ENCODE measurements at regions not wholly inside any gene's neighbourhood (a gene's known extent, or its start where the extent isn't known, plus 50 kb on each side); places are given as distances from the start of the nearest gene placed in this dataset.
"Not testable (repeated sequence)": the region's sequence is repeated elsewhere in the genome, so short reads cannot be mapped to it uniquely, and the experiment has no call there.

DNA sequence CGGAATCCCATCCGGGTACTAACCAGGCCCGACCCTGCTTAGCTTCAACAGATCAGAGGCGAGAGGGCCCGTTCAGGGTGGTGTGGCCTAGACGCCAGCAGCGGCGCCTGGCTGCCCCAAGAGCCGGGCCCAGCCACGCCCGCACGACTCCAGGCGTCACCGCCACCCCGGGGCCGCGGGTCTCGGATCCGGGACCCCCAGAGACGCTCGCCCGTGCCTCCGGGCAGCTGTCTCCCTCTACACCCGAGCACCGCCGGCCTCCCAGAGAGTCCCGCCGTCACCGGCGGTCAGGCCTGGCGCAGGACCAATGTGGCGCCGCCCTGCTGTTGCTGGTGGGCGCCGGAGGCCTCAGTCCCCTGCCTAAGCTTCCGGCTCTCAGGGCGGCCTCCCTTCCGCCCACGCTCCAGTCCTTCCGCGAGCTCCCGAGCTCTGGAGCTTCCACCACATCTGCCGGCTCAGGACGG, 441.2 kb upstream of the DEFB115 start:
- no peaks in the 10 kb centered on the region for H3K4me1 ChIP-seq
- no peak overlapping the region for H3K4me3 ChIP-seq
- no peaks in the 10 kb centered on the region for H3K27me3 ChIP-seq
- H3K9ac ChIP-seq (ENCODE audit: low read depth in 2 of 2, low read length in 2 of 2), result no peak overlapping the region
- intact Hi-C loops (cut with DNase I), result no loop called here
- H3K9me3 ChIP-seq, result no peaks in the 10 kb centered on the region
- peak; percentile 22 for DNase-seq
- H3K36me3 ChIP-seq, result no peaks in the 10 kb centered on the region
- TF ChIP-seq, protein P1, sequence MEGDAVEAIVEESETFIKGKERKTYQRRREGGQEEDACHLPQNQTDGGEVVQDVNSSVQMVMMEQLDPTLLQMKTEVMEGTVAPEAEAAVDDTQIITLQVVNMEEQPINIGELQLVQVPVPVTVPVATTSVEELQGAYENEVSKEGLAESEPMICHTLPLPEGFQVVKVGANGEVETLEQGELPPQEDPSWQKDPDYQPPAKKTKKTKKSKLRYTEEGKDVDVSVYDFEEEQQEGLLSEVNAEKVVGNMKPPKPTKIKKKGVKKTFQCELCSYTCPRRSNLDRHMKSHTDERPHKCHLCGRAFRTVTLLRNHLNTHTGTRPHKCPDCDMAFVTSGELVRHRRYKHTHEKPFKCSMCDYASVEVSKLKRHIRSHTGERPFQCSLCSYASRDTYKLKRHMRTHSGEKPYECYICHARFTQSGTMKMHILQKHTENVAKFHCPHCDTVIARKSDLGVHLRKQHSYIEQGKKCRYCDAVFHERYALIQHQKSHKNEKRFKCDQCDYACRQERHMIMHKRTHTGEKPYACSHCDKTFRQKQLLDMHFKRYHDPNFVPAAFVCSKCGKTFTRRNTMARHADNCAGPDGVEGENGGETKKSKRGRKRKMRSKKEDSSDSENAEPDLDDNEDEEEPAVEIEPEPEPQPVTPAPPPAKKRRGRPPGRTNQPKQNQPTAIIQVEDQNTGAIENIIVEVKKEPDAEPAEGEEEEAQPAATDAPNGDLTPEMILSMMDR (IDR thresholded peaks at IDR 0.05), result no peak
- H3K27ac ChIP-seq, result no peak overlapping the region

DNA sequence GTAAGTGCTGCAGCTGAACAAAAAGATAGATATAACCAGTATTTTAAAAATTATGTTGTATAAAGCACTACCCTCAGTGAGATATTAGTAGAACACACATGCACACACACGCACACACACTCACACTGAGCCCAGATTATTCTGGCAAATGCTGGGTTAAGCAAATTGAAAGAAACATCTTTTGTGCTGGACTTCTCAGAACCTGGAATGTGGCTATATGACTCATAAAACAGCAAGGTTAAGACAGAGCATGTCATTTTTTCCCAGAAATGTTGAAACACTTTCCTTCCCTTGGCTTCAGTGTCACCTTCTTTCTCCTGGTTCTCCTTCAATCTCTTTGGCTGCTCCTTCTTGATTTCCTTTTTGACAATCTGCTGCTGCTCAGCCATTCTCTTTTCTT, 435.8 kb upstream of the DEFB115 start:
- H3K4me1 ChIP-seq; H3K9me3 ChIP-seq; H3K27me3 ChIP-seq; DNase-seq; H3K36me3 ChIP-seq; H3K27ac ChIP-seq; H3K9ac ChIP-seq (ENCODE audit: low read depth in 2 of 2, low read length in 2 of 2); H3K4me3 ChIP-seq; intact Hi-C loops (cut with DNase I): not testable (repeated sequence)

DNA sequence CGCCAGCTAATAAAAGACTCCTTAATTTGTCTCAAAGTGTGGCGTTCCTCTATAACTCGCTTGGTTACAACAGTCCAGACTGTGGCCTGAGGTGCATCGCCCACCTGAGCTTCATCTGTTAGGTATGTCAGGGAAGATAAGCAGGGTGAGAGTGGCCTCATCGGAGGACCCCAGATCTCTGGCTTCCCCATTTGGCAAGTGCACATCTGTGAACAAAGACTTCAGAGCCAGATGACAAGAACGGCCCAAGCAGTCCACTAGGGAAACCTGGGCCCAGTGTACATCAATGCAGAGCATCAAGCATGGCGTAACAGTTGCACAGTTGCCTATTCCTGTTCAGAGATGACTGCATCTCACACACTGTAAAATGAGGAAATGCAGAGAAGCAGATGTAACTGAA, 432.8 kb upstream of the DEFB115 start:
- intact Hi-C loops (cut with DNase I); DNase-seq; H3K4me3 ChIP-seq; H3K27me3 ChIP-seq; H3K4me1 ChIP-seq; H3K36me3 ChIP-seq; H3K9ac ChIP-seq (ENCODE audit: low read depth in 2 of 2, low read length in 2 of 2); H3K9me3 ChIP-seq; H3K27ac ChIP-seq: not testable (repeated sequence)

DNA sequence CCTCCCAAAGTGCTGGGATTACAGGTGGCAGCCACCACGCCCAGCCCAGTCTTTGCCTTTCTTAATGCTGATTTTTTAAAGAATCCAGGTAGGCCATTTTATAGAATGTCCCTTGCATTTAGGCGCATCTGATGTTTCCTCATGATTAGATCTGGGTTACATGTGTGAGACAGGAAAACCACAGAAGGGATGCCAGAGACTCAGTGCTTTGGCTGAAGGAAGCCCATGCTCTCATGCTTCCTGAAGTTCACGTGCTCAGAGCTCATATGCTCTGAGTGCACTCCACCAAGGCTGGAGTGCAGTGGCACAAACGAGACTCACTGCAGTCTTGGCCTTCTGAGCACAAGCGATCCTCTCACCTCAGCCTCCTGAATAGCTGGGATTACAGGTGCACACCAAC, 411.5 kb upstream of the DEFB115 start:
- H3K9me3 ChIP-seq; H3K27me3 ChIP-seq; H3K36me3 ChIP-seq; H3K27ac ChIP-seq; DNase-seq; H3K4me1 ChIP-seq; intact Hi-C loops (cut with DNase I); H3K9ac ChIP-seq (ENCODE audit: low read depth in 2 of 2, low read length in 2 of 2); H3K4me3 ChIP-seq: not testable (repeated sequence)

DNA sequence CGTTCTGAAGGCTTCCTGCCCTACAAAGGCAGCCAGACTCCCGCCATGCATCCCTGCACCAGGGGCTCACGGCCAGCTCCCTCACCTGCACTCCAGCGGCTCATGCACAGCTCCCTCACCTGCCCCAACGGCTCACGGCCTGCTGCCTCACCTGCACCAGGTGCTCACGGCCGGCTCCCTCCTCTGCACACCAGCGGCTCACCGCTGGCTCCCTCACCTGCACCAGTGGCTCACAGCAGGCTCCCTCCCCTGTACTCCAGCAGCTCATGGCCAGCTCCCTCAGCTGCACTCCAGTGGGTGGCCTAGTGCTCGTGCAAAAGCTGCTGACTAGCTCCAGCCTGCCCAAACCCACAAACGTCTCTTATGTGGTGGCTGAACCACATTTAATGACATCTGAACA, 389.2 kb upstream of the DEFB115 start:
- H3K9me3 ChIP-seq; DNase-seq; H3K27me3 ChIP-seq; H3K36me3 ChIP-seq; H3K4me3 ChIP-seq; H3K9ac ChIP-seq (ENCODE audit: low read depth in 2 of 2, low read length in 2 of 2); intact Hi-C loops (cut with DNase I); H3K4me1 ChIP-seq; H3K27ac ChIP-seq: not testable (repeated sequence)

DNA sequence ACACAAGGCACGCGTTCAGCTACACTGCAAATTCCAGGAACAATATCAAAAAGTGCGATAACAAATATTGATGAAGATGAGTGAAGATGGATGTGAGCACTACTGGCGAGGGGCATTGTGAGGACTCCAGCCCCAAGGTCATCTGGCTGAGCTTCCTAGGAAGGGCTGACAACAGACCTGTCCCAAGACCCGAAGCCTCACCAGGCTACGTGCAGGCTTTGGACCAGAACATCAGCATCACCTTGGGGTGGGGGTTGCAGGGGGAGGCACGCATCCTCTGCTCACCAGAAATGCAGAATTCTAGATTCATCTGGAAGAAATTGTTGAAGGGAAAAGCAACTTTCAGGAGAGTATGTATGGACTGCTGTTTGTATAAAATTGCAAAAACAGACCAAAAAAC, 386.3 kb upstream of the DEFB115 start:
- H3K27me3 ChIP-seq; DNase-seq; H3K9me3 ChIP-seq; H3K4me3 ChIP-seq; H3K9ac ChIP-seq (ENCODE audit: low read depth in 2 of 2, low read length in 2 of 2); H3K4me1 ChIP-seq; H3K36me3 ChIP-seq; intact Hi-C loops (cut with DNase I); H3K27ac ChIP-seq: not testable (repeated sequence)

DNA sequence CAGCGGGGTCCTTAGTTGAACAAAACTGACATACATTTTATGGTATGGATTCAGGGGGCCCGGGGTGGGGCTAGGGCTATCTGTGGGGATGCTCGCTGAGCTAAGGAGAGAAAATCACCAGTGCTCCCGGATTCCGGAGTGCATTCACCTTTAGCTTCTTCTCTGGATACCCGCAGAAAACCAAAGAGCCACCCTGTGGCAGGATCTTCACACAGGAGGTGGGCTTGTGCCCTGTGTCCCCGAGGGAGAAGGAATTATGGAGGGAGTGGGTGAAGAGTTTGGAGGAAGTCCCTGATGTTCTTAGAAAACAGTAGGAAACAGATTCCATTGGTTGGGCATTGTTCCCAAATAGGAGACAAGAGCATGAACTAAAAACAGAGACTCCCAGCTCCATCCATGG, 385.2 kb upstream of the DEFB115 start:
- intact Hi-C loops (cut with DNase I); DNase-seq; H3K27ac ChIP-seq: not testable (repeated sequence)

DNA sequence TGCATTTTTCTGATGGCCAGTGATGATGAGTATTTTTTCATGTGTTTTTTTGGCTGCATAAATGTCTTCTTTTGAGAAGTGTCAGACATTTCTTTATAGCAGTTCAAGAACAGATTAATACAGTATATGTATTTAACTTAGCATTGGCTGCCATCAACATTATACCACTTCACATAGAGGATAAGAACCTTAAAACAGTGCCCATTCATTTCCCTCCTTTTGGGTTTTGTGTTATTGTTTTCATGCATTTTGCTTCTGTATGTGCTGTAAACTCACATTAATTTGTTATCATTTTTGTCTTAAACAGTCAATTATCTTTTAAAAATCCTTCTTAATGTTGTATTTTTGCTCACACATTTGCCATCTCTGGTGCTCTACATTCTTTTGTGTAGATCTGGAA, 381.6 kb upstream of the DEFB115 start:
- DNase-seq; H3K36me3 ChIP-seq; H3K9ac ChIP-seq (ENCODE audit: low read depth in 2 of 2, low read length in 2 of 2); H3K4me3 ChIP-seq; H3K27me3 ChIP-seq; H3K9me3 ChIP-seq; H3K27ac ChIP-seq; intact Hi-C loops (cut with DNase I); H3K4me1 ChIP-seq: not testable (repeated sequence)

More for the DNA sequence above, 385.2 kb upstream of the DEFB115 start:
- H3K36me3 ChIP-seq; H3K4me1 ChIP-seq; H3K4me3 ChIP-seq; H3K9ac ChIP-seq (ENCODE audit: low read depth in 2 of 2, low read length in 2 of 2); H3K27me3 ChIP-seq; H3K9me3 ChIP-seq: not testable (repeated sequence)

DNA sequence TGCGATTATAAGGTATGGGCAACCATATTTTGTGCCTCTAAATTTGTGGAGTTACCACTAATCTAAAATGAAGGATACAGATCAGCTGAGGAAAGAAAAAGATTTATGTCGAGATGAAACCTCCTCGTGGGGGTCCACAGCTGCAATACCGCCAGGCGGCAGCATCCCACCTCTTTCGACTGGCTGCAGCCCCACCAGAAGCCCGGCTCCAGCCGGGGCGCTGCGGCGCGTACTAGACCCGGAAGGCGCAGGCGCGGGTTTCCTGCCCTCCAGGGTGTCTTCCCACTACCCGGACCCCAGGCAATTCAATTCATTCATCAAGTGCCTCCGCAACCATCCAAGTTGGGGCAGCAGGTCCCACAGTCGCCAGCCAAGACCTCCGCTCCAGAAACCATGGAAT, 366.1 kb upstream of the DEFB115 start:
- H3K36me3 ChIP-seq; H3K9me3 ChIP-seq; H3K27ac ChIP-seq; H3K27me3 ChIP-seq; DNase-seq; H3K9ac ChIP-seq (ENCODE audit: low read depth in 2 of 2, low read length in 2 of 2); H3K4me1 ChIP-seq; intact Hi-C loops (cut with DNase I); H3K4me3 ChIP-seq: not testable (repeated sequence)
